ENCODE measurements at regions not wholly inside any gene's neighbourhood (a gene's known extent, or its start where the extent isn't known, plus 50 kb on each side); places are given as distances from the start of the nearest gene placed in this dataset.

GRCh38 chr20:57806975-57807374 lies 97.2 kb upstream of the PMEPA1 start:
- Histone ChIP-seq H3K4me3 (ENCODE audit: low read length, poor library complexity, severe bottlenecking) (no peak overlapping the region), H3K27me3 (ENCODE audit: insufficient read depth, low read length, poor library complexity, severe bottlenecking) (no peaks in the 10 kb centered on the region), H3K4me2 (ENCODE audit: low read depth, low read length, poor library complexity, severe bottlenecking) (no peak overlapping the region), H3K9me2 (replicated peaks; ENCODE audit: low read depth, low read length) (no peaks in the 10 kb centered on the region), H3F3A (ENCODE audit: low read depth) (no peaks in the 10 kb centered on the region), H3K36me3 (ENCODE audit: insufficient read depth, low read length) (no peaks in the 10 kb centered on the region), H3K9me3 (ENCODE audit: insufficient read depth, low read depth, low read length) (no peaks in the 10 kb centered on the region), H2AFZ (ENCODE audit: low read length) (no peak overlapping the region), H3K79me2 (ENCODE audit: insufficient read depth, low read length) (no peaks in the 10 kb centered on the region), H4K20me1 (ENCODE audit: insufficient read depth, low read length, poor library complexity, severe bottlenecking) (no peaks in the 10 kb centered on the region), H3K9ac (ENCODE audit: low read depth, low read length, poor library complexity, severe bottlenecking) (no peak overlapping the region), H3K4me1 (ENCODE audit: insufficient read depth, low read length, poor library complexity, severe bottlenecking) (no peaks in the 10 kb centered on the region)
- TF ChIP-seq EZH2phosphoT487 (IDR thresholded peaks at IDR 0.05; ENCODE audit: borderline replicate concordance): no peak
- TF ChIP-seq, protein P1, sequence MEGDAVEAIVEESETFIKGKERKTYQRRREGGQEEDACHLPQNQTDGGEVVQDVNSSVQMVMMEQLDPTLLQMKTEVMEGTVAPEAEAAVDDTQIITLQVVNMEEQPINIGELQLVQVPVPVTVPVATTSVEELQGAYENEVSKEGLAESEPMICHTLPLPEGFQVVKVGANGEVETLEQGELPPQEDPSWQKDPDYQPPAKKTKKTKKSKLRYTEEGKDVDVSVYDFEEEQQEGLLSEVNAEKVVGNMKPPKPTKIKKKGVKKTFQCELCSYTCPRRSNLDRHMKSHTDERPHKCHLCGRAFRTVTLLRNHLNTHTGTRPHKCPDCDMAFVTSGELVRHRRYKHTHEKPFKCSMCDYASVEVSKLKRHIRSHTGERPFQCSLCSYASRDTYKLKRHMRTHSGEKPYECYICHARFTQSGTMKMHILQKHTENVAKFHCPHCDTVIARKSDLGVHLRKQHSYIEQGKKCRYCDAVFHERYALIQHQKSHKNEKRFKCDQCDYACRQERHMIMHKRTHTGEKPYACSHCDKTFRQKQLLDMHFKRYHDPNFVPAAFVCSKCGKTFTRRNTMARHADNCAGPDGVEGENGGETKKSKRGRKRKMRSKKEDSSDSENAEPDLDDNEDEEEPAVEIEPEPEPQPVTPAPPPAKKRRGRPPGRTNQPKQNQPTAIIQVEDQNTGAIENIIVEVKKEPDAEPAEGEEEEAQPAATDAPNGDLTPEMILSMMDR (conservative IDR thresholded peaks at IDR 0.05; ENCODE audit: low read length): no peak

GRCh38 chr20:57806476-57806875 lies 96.7 kb upstream of the PMEPA1 start:
- Histone ChIP-seq H3K36me3 (ENCODE audit: insufficient read depth, low read length) (no peaks in the 10 kb centered on the region), H4K20me1 (ENCODE audit: insufficient read depth, low read length, poor library complexity, severe bottlenecking) (no peaks in the 10 kb centered on the region), H2AFZ (ENCODE audit: low read length) (no peak overlapping the region), H3K9me3 (ENCODE audit: insufficient read depth, low read depth, low read length) (no peaks in the 10 kb centered on the region), H3K4me2 (ENCODE audit: low read depth, low read length, poor library complexity, severe bottlenecking) (no peak overlapping the region), H3K4me1 (ENCODE audit: insufficient read depth, low read length, poor library complexity, severe bottlenecking) (no peaks in the 10 kb centered on the region), H3K27me3 (ENCODE audit: insufficient read depth, low read length, poor library complexity, severe bottlenecking) (no peaks in the 10 kb centered on the region), H3F3A (ENCODE audit: low read depth) (no peaks in the 10 kb centered on the region), H3K79me2 (ENCODE audit: insufficient read depth, low read length) (no peaks in the 10 kb centered on the region), H3K9me2 (replicated peaks; ENCODE audit: low read depth, low read length) (no peaks in the 10 kb centered on the region), H3K4me3 (ENCODE audit: low read length, poor library complexity, severe bottlenecking) (no peak overlapping the region), H3K9ac (ENCODE audit: low read depth, low read length, poor library complexity, severe bottlenecking) (no peak overlapping the region)
- TF ChIP-seq, protein P1 (conservative IDR thresholded peaks at IDR 0.05; ENCODE audit: low read length): no peak
- no peak for TF ChIP-seq EZH2phosphoT487 (IDR thresholded peaks at IDR 0.05; ENCODE audit: borderline replicate concordance)

- no peaks in the 10 kb centered on the region for H4K20me1 ChIP-seq (ENCODE audit: insufficient read depth, low read length, poor library complexity, severe bottlenecking)
- H3K4me1 ChIP-seq (ENCODE audit: insufficient read depth, low read length, poor library complexity, severe bottlenecking): no peaks in the 10 kb centered on the region
- no peak overlapping the region for H2AFZ ChIP-seq (ENCODE audit: low read length)
- no peak overlapping the region for H3K4me2 ChIP-seq (ENCODE audit: low read depth, low read length, poor library complexity, severe bottlenecking)
- no peaks in the 10 kb centered on the region for H3K9me3 ChIP-seq (ENCODE audit: insufficient read depth, low read depth, low read length)
- H3K9me2 ChIP-seq (replicated peaks; ENCODE audit: low read depth, low read length): no peaks in the 10 kb centered on the region
- no peak for TF ChIP-seq EZH2phosphoT487 (IDR thresholded peaks at IDR 0.05; ENCODE audit: borderline replicate concordance)
- TF ChIP-seq, protein P1 (conservative IDR thresholded peaks at IDR 0.05; ENCODE audit: low read length): no peak
- H3K79me2 ChIP-seq (ENCODE audit: insufficient read depth, low read length): no peaks in the 10 kb centered on the region
- H3K4me3 ChIP-seq (ENCODE audit: low read length, poor library complexity, severe bottlenecking): no peak overlapping the region
- H3K36me3 ChIP-seq (ENCODE audit: insufficient read depth, low read length): no peaks in the 10 kb centered on the region
- no peak overlapping the region for H3K9ac ChIP-seq (ENCODE audit: low read depth, low read length, poor library complexity, severe bottlenecking)
- H3K27me3 ChIP-seq (ENCODE audit: insufficient read depth, low read length, poor library complexity, severe bottlenecking): no peaks in the 10 kb centered on the region
- no peaks in the 10 kb centered on the region for H3F3A ChIP-seq (ENCODE audit: low read depth)
Observed at GRCh38 chr20:57805747-57806146, 95.9 kb upstream of the PMEPA1 start.
